Right atrium auricular region (tissue), 2 donors: ENCODE measurements at regions not wholly inside any gene's neighbourhood (a gene's known extent, or its start where the extent isn't known, plus 50 kb on each side); places are given as distances from the start of the nearest gene placed in this dataset.

Experiments
- DNase-seq: peaks from one replicate; pipeline ENCODE4 v3.0.0-alpha.2; 2019; ENCODE audit warnings: low spot score
- H3K27ac ChIP-seq, 2 donors: fragments of 200-600 bp; sonication (generic); 1 replicate in 1 of 2; 2 replicates in 1 of 2; pipeline ENCODE4 v1.5.1; 2016 to 2019
- H3K27me3 ChIP-seq, 2 donors: fragments of 200-600 bp; sonication (generic); one replicate each; pipeline versions ENCODE4 v1.5.1 to v1.6.0; 2017 to 2019
- H3K36me3 ChIP-seq: fragments of 200-600 bp; sonication (generic); one replicate; pipeline ENCODE4 v1.5.1; 2016
- H3K4me1 ChIP-seq, 2 donors: fragments of 200-600 bp; sonication (generic); one replicate each; pipeline versions ENCODE4 v1.5.1 to v1.6.0; 2017 to 2019
- H3K4me3 ChIP-seq, 2 donors: fragments of 200-600 bp; sonication (generic); 1 replicate in 1 of 2; 2 replicates in 1 of 2; pipeline ENCODE4 v1.5.1; 2017 to 2019; ENCODE audit warnings: mild to moderate bottlenecking in 1 of 2, moderate library complexity in 1 of 2
- H3K9me3 ChIP-seq, 2 donors: fragments of 200-600 bp; sonication (generic); one replicate each; pipeline ENCODE4 v1.5.1; 2019
- TF ChIP-seq, protein P1 (sequence below), 2 donors: fragments of 200-600 bp; sonication (generic); IDR thresholded peaks; one replicate each; pipeline ENCODE4 v1.5.1; 2019; ENCODE audit warnings: antibody characterized with exemption in 2 of 2

DNA sequence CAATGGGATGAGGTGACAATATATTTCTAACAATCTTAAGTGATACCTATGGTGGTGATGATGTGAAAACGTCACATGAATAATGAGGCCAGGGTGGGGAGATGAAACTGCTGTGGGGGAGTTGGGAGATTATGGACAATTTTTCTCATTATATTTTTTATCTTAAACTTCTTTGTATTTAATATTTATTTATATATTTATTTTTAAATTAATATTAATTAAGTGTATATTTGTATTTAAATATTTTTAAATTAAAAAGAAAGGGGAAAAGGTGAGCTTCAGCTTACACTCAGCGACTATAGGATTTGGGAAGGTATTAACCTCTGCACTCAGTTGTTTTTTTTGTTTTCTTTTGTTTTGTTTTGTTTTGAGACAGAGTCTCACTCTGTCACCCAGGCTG lies 158.7 kb downstream of the PSMG1 start:
- TF ChIP-seq, protein P1, sequence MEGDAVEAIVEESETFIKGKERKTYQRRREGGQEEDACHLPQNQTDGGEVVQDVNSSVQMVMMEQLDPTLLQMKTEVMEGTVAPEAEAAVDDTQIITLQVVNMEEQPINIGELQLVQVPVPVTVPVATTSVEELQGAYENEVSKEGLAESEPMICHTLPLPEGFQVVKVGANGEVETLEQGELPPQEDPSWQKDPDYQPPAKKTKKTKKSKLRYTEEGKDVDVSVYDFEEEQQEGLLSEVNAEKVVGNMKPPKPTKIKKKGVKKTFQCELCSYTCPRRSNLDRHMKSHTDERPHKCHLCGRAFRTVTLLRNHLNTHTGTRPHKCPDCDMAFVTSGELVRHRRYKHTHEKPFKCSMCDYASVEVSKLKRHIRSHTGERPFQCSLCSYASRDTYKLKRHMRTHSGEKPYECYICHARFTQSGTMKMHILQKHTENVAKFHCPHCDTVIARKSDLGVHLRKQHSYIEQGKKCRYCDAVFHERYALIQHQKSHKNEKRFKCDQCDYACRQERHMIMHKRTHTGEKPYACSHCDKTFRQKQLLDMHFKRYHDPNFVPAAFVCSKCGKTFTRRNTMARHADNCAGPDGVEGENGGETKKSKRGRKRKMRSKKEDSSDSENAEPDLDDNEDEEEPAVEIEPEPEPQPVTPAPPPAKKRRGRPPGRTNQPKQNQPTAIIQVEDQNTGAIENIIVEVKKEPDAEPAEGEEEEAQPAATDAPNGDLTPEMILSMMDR (IDR thresholded peaks at IDR 0.05) = no peak
- DNase-seq = no peak
- no peaks in the 10 kb centered on the region for H3K27me3 ChIP-seq
- peaks cover 0 to 47% of the 10 kb centered on the region in 2 donors for H3K4me1 ChIP-seq
- no peaks in the 10 kb centered on the region for H3K9me3 ChIP-seq
- no peaks in the 10 kb centered on the region for H3K36me3 ChIP-seq
- no peak overlapping the region for H3K27ac ChIP-seq
- H3K4me3 ChIP-seq = no peak overlapping the region

DNA sequence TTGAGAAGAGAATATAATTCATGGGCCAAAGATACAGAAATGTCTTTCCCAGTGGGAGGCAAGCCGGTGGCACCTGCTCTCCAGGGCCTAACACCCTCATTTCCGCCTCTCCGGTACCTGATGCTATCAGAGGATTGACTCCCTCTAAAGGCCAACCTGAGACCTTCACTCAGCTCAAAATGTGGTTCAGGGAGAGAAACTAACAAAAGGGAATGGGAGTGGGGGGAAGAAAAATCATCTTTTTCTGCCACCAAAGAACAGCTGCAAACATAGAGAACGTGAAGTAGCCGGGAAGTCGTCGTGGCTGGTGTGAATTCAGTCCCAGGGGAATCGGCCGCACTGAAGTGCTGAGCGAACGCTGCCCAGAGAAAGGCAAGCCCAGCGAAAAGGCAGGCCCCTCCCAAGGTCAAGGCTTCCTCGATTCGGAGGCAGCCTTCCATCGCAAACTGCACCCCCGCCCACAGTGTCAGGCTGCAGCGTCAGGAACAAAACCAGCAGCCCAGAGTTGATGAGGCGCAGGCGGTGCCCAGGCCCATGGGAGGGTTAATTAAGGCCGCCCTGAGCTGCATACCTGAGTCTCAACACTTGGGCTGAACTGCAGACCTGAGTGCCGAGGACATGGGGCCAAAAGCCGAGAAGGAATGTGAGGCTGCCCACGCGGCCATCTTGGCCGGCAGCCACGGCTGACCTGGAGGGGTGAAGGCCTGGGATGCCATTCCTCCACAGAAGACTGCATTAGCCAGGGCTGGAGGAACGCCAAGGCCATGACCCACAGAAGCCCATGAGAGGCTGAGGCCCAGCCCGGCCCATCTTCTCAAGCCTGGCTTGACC lies 160.2 kb downstream of the PSMG1 start:
- no peak for DNase-seq
- no peaks in the 10 kb centered on the region for H3K36me3 ChIP-seq
- H3K4me3 ChIP-seq = no peak overlapping the region
- H3K4me1 ChIP-seq = peaks cover 0 to 36% of the 10 kb centered on the region in 2 donors
- H3K27ac ChIP-seq = peak overlapping the region; percentile 72 to 74
- H3K9me3 ChIP-seq = no peaks in the 10 kb centered on the region
- H3K27me3 ChIP-seq = no peaks in the 10 kb centered on the region
- TF ChIP-seq, protein P1 (IDR thresholded peaks at IDR 0.05) = peak in 1 of 2 donors; percentile 35

DNA sequence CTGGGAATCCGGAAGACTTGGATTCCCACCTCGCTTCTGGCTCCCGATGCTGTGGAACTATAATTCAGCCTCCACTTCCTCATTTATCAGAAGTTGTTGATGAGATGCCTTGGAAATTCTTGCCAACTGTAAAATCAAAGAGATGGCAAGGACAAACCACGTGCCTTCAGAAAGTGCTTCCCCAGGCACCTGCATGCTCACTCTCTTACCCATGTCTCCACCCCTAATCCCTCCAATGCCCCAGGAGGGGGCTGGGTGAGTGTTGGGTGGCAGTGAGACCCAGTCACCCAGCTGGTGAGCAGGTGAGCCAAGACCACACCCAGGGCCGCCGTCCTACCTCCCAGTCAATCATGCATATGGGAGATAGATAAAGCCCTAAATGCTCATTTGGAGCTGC lies 160.8 kb downstream of the PSMG1 start:
- H3K27ac ChIP-seq = peak overlapping the region; percentile 72 to 74
- no peaks in the 10 kb centered on the region for H3K27me3 ChIP-seq
- peaks cover 0 to 36% of the 10 kb centered on the region in 2 donors for H3K4me1 ChIP-seq
- no peaks in the 10 kb centered on the region for H3K36me3 ChIP-seq
- no peaks in the 10 kb centered on the region for H3K9me3 ChIP-seq
- TF ChIP-seq, protein P1 (IDR thresholded peaks at IDR 0.05) = no peak
- no peak overlapping the region for H3K4me3 ChIP-seq
- no peak for DNase-seq

DNA sequence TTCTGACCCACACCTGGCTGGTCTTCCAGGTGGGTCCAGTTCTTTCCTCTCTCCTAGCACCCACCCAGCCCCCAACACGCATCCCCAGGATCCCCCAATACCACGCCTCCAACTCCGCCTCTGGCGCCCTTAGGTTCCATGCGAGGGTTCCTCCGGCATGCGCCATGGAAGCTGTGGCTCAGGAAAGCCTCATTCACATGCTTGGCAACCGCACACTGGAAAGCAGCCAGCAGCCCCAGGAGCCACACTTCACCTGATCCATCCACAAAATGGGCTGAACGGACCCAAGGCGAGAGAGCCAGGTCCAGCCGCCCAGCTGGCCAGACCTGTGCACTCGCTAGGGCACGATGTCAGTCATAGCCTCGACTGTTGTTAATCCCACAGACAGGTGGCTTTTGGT lies 161.2 kb downstream of the PSMG1 start:
- TF ChIP-seq, protein P1 (IDR thresholded peaks at IDR 0.05) = no peak
- DNase-seq = no peak
- Histone ChIP-seq H3K27ac (peak overlapping the region; percentile 72 to 74), H3K4me1 (peaks cover 0 to 36% of the 10 kb centered on the region in 2 donors), H3K4me3 (no peak overlapping the region), H3K27me3 (no peaks in the 10 kb centered on the region), H3K36me3 (no peaks in the 10 kb centered on the region), H3K9me3 (no peaks in the 10 kb centered on the region)

DNA sequence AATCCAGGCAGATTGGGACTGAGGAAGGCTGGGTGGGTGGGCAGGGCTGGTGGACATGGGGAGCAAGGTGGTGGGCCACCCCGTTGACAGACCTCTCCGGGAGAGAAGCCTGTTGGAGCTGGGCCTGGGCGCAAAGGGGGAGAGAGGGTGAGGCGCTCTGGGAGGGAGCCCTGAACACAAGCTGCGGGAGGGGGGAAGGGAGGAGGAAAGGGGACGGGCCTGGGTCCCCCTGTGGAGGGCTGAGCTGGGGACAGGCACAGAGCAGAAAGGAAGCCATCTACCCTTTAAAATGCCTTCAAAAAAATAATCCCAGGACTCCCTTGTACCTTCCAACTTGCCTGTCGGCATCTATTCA lies 161.8 kb downstream of the PSMG1 start:
- H3K27ac ChIP-seq = no peak overlapping the region
- H3K27me3 ChIP-seq = no peaks in the 10 kb centered on the region

More for the DNA sequence above, 161.8 kb downstream of the PSMG1 start:
- Histone ChIP-seq H3K4me1 (peaks cover 0 to 36% of the 10 kb centered on the region in 2 donors), H3K4me3 (no peak overlapping the region), H3K9me3 (no peaks in the 10 kb centered on the region), H3K36me3 (no peaks in the 10 kb centered on the region)
- TF ChIP-seq, protein P1 (IDR thresholded peaks at IDR 0.05) = no peak
- DNase-seq = no peak
